Esophagus squamous epithelium (tissue), 4 donors: ENCODE measurements at regions not wholly inside any gene's neighbourhood (a gene's known extent, or its start where the extent isn't known, plus 50 kb on each side); places are given as distances from the start of the nearest gene placed in this dataset.
"Not testable (repeated sequence)": the region's sequence is repeated elsewhere in the genome, so short reads cannot be mapped to it uniquely, and the experiment has no call there.

Source experiments
- CTCF ChIP-seq, 6 experiments: fragments of 450-650 bp in 4 of 6; fragments of 200-600 bp in 2 of 6; sonication (generic) in 2 of 6; IDR thresholded peaks; one replicate each; pipeline ENCODE4 v1.5.1; 2016 to 2019; ENCODE audit warnings: antibody characterized with exemption in 6 of 6, mild to moderate bottlenecking in 4 of 6, moderate library complexity in 4 of 6
- POLR2A ChIP-seq, 4 donors: fragments of 450-650 bp; IDR thresholded peaks; one replicate each; pipeline ENCODE4 v1.6.1; 2017; ENCODE audit warnings: antibody characterized with exemption in 4 of 4, mild to moderate bottlenecking in 4 of 4, moderate library complexity in 3 of 4

DNA sequence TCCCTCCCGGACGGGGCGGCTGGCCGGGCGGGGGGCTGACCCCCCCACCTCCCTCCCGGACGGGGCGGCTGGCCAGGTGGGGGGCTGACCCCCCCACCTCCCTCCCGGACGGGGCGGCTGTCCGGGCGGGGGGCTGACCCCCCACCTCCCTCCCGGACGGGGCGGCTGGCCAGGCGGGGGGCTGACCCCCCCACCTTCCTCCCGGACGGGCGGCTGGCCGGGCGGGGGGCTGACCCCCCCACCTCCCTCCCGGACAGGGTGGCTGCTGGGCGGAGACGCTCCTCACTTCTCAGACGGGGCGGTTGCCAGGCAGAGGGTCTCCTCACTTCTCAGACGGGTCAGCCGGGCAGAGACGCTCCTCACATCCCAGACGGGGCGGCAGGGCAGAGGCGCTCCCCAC is 168.5 kb upstream of the SPRED2 start:
- TF ChIP-seq CTCF, POLR2A (IDR thresholded peaks at IDR 0.05): not testable (repeated sequence)
